GM19043 (cell line): ENCODE measurements at regions not wholly inside any gene's neighbourhood (a gene's known extent, or its start where the extent isn't known, plus 50 kb on each side); places are given as distances from the start of the nearest gene placed in this dataset.
"Not testable (repeated sequence)": the region's sequence is repeated elsewhere in the genome, so short reads cannot be mapped to it uniquely, and the experiment has no call there.

ENCODE experiments used
- ATAC-seq: cut with Tn5 transposase; IDR thresholded peaks from one replicate; pipeline ENCODE4 v1.9.1; 2021; ENCODE audit warnings: low read depth; ENCODE audit not compliant: unreplicated experiment

GRCh38 chr10:3398825-3399646, 226.5 kb upstream of the PITRM1 start:
- ATAC-seq, result no peak

DNA sequence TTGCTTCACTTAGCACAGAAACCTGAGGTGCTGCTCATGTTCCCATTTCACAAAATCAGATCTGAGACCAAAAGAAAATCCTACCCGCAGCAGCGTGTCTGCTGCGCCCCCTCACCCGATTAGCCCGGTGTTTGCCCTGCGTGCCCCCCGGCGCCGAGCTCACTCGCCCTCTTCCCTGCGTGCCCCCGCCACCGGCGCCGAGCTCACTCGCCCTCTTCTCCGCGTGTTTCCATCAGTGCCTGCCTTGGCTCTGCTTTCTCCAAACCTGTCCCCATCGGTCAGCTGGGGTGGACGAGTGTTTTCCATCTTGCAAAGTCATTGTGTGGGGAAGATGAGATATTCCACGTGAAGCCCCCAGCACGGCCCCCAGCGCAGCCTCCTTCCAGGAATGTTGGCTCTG, 225.3 kb upstream of the PITRM1 start:
- no peak for ATAC-seq

DNA sequence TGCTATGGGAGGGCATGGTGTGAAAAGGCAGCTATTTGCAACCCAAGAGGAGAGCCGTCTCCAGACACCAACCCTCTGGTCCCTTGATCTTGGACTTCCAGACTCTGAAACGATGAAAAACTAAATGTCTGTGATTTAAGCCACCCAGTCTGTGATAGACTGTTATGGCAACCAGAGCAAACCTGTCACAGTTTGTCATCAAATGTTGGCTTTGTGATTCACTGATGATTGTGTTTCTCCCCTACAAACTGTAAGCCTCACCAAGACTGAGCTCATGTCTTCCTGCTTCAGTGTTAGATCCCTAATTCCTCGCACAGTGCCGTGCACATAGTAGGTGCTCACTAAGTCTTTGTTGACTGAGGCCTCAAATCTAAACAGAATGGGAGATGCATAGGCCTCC, 224.6 kb upstream of the PITRM1 start:
- ATAC-seq, result no peak

GRCh38 chr10:3396116-3396515, 223.5 kb upstream of the PITRM1 start:
- ATAC-seq, result no peak

- no peak for ATAC-seq
Measured at GRCh38 chr10:3395458-3395861, 222.9 kb upstream of the PITRM1 start.

DNA sequence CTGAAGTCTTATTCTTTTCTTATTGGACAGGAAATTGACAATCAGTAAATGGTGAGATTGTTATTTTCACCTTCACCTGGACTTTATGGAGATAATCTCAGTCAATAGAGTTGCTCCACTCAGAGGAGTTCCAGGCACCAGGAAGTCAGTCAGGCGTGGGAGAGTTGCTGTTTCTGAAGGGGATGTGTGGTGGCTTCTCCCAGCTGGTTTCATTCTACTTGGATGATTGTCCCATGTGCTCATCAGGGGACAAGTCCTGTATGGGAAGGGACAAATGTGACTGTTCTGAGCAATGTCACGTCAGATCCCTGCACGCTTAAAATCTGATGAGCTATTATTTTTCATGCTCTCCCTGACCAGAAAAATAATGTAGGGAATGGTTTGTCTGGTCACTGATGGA, 222.5 kb upstream of the PITRM1 start:
- no peak for ATAC-seq

GRCh38 chr10:3393958-3394357, 221.4 kb upstream of the PITRM1 start:
- ATAC-seq, result no peak

GRCh38 chr10:3391657-3392056, 219.1 kb upstream of the PITRM1 start:
- no peak for ATAC-seq

GRCh38 chr10:3389130-3389529, 216.5 kb upstream of the PITRM1 start:
- ATAC-seq, result no peak

DNA sequence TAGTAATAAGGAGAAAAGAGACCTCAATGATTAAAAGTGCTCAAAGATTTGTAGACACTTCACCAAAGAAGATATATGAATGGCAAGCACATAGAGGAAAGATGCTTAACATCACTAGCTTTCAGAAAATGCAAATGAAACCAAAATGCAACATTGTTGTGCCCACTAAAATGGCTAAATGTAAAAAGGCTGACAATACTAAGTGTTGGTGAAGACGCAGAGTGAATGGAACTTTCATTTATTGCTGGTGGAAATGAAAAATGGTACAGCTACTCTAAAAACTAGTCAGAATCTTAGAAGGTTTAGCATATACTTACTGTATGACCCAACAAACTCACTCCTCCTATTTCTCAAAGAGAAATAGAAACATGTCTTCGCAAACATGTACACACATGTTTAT, 212.9 kb upstream of the PITRM1 start:
- ATAC-seq, result no peak

DNA sequence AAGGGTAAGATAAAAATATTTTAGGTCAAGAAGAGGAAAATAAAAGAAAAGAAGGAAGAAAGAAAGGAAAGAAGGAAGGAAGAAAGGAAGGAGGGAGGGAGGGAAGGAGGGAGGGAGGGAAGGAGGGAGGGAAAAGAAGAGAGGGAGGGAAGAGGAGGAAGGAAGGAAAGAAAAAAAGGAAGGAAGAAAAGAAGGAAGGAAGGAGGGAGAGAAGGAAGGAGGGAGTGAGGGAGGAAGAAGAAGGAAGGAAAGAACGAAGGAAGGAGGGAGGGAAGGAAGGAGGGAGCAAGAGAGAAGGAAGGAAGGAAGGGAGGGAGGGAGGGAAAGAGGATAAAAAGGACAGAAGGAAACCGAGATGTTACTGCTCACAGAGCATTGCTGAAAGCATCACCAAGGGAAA, 209.5 kb upstream of the PITRM1 start:
- no peak for ATAC-seq

DNA sequence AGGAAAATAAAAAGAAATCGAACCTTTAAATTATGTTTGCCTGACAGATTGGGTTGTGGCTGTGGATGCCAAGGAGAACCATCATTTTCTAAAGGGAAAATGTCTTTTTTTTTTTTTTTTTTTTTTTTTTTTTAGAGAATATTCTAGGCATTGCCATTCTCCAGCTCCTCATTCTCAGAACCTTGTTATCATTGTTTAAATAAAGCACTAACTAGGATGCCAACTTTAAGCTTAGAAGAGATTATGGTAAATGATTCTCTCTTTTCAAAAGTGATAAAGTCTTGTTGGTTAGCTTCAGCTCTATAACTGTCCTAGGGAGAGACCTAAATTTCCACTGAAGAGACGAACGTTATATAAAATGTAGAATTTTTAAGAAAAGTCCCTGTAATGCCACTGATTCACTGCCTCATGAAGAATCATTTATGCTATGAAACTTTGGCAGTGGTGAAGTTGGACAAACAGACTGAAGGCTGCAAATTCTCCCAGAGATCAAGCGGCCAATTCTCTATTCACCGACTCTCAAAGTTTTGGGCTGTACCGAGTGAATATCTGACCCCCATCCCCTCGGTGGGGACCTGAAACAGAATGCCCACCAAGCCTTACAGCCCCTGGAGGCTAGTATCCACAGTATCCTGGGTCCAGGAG, 207.9 kb upstream of the PITRM1 start:
- ATAC-seq, result no peak

GRCh38 chr10:3376631-3377030, 204.0 kb upstream of the PITRM1 start:
- ATAC-seq, result no peak

GRCh38 chr10:3375505-3375904, 202.9 kb upstream of the PITRM1 start:
- no peak for ATAC-seq

DNA sequence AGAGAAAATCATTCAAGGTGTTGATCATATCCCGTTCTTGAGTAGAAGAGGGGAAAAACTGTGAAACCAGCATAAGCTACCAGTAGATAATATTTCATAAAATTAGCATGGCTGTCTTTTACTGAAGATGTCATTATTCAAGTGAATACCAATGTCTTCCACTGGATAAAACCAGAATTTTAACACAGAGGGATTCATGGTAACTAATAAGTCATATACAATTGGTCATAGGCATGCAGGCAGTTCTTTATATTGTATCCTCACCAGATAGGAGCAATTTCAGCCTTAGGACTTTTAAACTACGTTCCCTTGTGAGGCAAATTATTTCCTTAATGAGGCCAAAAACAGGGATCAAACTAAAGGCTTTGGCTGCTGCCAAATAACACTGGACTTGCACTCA, 202.3 kb upstream of the PITRM1 start:
- no peak for ATAC-seq

GRCh38 chr10:3373374-3374027, 200.9 kb upstream of the PITRM1 start:
- ATAC-seq, result not testable (repeated sequence)

DNA sequence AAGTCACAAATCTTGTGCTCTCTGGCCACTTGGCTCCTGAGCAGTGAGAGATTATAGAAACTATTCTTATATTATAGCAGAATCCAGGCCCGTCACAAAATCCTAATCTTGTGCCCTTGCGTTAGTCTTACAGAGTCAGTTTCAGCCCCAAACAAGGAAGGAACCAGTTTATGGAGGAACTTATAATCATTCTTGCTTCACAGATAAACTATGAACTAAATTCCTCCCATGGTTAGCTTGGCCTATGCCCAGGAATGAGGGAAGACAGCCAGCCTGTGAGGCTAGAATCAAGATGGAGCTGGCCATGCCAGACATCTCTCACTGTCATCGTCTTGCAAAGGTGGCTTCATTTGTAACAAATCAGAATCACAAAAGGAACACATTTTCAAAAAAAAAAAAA, 199.7 kb upstream of the PITRM1 start:
- no peak for ATAC-seq

DNA sequence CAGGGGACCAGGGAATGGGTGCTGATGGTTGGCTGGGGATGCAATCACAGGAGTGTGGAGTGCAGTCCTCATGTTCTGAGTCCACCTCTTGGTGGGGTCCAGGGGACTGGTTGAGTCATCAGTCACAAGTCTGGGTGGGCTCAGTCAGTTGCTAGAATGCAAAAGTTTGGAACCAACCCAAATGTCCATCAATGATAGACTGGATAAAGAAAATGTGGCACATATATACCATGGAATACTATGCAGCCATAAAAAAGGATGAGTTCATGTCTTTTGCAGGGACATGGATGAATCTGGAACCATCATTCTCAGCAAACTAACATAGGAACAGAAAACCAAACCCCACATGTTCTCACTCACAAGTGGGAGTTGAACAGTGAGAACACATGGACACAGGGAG, 199.0 kb upstream of the PITRM1 start:
- ATAC-seq, result not testable (repeated sequence)

DNA sequence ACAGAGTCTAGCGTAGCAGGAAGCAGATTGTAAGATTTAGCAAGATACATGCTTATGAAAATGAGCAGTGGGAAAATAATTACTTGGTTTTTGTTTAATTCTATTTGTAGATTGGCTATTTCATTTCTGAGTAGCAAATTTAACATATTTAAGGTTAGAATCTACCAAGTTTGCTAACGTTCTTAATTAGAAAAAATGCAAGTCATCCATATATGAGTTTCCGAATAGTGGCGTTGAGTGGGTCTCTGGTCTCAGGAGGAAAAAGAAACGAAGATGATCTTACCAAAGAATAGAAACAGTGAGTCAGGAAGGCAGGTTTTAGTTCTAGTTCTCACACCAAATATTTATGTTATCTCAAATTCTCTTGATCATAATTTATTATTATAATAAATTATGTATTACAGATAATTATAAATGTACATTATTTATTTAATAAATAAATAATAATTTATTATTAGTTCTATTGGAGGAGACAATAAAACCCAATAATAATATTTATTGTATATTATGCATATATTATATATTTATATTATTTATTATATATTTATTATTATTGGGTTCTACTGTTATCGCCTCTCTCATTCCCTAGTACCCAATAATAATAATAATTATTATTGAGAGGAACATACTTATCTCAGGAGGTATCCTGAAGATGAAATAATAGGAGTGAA, 194.3 kb upstream of the PITRM1 start:
- ATAC-seq, result no peak

DNA sequence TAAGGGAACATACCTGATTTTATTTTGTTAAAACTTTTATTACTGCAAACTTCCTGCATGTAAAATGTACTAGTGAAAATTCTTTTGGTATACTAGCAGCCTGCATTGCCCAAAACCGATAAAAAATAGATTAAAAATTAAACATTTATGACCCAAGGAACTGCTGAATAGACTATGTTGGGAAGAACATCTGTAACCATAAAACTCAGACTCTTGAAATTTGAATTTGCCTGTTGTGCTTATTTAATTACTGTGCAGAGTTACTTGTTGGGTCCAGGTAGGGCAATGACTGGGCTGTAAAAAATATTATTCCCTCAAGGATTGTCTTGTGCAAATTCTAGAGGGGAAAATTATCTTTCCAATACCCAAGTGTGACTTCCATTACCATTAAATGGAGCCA, 193.5 kb upstream of the PITRM1 start:
- no peak for ATAC-seq

DNA sequence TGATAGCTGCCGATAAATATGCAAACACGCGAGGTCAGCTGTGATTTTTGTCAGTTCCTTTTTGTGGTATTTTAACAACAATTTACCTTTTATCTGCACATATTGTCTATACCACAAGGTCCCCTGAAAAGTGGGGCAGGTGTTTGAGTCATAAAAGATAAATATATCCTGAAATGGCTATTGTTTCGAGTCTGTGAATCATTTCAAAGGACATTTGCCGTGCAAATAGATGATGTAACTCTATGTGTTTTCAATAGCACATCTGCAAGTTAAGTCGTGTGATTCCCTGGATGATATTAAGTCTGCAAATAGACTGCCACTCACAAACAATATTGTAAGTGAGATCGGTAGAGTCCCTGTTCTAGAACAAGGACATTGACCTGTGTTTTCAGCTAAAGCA, 193.0 kb upstream of the PITRM1 start:
- ATAC-seq, result no peak
